GM12874 (cell line): ENCODE measurements at regions not wholly inside any gene's neighbourhood (a gene's known extent, or its start where the extent isn't known, plus 50 kb on each side); places are given as distances from the start of the nearest gene placed in this dataset.

Experiments used
- TF ChIP-seq, protein P1 (sequence below): IDR thresholded peaks from 2 replicates; pipeline ENCODE4 v1.5.1; 2011; ENCODE audit warnings: low read depth, mild to moderate bottlenecking, control low read depth, low read length, moderate library complexity; ENCODE audit not compliant: insufficient read depth

DNA sequence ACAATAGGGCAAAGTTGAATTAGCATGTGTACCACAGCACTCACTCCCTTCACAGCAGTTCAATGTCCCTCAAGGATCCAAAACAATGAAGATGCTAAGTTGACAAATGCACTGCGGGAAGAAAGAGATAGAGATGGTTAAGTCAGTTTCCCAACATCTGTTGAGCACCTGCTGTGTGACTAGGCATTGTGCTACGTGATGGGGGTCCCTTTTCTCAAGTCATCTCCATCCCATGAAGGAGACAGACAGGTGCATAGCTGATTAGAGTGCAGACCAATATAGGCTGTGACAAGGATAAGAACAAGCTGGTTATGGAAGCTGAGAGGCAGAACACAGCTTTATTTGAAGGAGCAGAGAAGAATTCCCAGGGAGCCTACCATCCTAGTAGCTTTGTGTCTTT is 114.2 kb downstream of the HAPSTR1 start:
- TF ChIP-seq, protein P1, sequence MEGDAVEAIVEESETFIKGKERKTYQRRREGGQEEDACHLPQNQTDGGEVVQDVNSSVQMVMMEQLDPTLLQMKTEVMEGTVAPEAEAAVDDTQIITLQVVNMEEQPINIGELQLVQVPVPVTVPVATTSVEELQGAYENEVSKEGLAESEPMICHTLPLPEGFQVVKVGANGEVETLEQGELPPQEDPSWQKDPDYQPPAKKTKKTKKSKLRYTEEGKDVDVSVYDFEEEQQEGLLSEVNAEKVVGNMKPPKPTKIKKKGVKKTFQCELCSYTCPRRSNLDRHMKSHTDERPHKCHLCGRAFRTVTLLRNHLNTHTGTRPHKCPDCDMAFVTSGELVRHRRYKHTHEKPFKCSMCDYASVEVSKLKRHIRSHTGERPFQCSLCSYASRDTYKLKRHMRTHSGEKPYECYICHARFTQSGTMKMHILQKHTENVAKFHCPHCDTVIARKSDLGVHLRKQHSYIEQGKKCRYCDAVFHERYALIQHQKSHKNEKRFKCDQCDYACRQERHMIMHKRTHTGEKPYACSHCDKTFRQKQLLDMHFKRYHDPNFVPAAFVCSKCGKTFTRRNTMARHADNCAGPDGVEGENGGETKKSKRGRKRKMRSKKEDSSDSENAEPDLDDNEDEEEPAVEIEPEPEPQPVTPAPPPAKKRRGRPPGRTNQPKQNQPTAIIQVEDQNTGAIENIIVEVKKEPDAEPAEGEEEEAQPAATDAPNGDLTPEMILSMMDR: no peak

DNA sequence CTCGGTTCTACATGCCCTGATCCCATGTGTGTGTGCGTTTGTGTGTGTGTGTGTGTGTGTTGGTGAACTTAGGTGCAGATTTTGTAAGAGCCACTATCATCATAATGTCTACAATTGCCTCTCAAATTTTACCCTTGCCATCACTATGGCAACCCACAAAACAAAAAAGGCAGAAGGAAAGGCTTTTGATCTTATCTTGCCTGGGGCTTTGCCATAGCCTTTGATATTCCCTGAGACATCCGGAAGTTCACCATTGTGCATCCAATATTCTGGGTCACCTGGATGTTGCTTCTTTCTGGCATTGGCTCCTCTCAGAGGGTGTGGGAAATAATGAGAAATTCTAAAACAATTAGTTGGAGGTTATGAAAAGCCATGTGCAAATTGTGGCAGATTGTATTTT is 114.7 kb downstream of the HAPSTR1 start:
- TF ChIP-seq, protein P1: no peak

DNA sequence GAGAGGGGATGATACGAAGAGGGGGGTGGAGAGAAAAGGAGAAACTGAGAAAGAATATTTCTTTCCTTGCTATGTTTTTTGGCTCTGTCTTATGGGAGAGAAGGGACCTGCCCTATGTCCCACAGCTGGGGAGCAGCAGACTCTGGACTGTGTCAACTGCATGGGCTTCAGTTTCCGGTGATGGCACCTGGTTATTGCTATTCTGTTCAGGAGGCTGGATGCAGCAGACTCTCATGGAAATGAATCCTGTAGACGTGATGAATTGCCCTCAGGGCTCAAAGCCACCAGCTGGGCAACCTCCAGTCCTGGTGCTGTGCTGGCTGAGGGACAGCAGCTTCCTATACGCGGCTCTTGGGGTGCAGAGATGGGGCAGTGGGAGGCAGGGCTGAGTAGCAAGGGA is 121.2 kb downstream of the HAPSTR1 start:
- TF ChIP-seq, protein P1: no peak

DNA sequence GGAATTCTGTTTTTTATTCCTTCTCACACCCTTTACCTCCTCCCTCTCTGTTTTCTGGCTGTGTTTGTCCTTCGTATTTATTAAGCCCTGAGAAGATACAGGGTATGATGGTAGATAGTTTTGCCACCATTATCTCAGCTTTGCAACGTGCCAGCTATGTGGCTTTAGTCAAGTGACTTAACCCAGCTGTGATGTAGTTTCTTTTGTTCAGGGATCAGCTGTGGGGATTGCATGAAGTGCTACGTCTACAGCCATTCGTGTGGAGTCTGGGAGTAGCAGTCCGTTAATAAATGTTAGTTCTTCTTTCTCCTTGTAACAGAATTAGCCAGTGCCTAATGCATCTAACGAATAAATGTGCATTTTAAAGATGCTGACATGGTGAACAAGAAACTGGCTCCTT is 128.4 kb downstream of the HAPSTR1 start:
- TF ChIP-seq, protein P1: no peak

DNA sequence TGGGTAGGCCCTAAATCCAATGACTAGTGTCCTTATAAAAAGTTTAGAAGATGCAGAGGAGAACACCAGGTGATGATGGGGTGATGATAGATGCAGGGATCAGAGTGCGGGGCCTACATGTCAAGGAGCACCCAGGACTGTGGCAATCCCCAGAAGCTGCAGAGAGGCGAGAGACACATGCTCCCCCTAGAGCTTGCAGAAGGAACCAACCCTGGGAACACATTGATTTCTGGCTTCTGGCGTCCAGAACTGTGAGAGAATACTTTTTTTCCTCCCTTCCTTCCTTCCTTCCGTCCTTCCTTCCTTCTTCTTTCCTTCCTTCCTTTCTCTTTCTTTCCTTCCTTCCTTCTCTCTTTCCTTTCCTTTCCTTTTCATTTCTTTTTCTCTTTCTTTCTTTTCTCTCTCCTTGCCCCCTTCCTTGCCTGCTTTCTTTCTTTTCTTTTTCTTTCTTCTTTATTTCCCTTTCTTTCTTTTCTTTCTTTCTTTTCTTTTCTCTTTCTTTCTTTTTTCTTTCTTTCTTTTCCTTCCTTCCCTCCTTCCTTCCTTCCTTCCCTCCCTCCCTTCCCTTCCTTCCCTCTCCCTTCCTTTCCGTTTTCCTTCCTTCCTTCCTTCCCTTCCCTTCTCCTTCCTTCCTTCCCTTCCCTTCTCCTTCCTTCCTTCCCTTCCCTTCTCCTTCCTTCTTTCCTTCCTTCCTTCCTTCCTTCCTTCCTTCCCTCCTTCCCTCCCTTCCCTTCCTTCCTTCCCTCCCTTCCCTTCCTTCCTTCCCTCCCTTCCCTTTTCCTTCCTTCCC is 134.3 kb downstream of the HAPSTR1 start:
- TF ChIP-seq, protein P1: peak; percentile 62

DNA sequence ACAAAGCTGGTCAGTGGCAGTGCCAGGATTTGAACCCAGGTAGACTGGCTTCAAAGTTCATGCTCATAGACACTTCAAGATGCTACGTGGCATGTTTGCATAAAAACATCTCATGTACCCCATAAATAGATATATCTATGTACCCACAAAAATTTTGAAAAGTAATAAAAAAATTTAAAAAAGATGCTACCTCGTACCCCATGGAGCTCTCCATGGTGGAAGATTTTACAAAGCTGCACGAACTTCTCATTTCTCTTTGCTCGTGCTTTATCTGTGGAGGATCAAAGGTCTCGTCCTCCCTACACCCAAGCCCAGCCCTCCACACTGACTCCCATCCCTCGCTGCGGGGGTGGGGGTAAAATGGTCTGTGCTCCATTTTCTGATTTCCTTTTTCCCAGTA is 135.5 kb downstream of the HAPSTR1 start:
- TF ChIP-seq, protein P1: no peak

DNA sequence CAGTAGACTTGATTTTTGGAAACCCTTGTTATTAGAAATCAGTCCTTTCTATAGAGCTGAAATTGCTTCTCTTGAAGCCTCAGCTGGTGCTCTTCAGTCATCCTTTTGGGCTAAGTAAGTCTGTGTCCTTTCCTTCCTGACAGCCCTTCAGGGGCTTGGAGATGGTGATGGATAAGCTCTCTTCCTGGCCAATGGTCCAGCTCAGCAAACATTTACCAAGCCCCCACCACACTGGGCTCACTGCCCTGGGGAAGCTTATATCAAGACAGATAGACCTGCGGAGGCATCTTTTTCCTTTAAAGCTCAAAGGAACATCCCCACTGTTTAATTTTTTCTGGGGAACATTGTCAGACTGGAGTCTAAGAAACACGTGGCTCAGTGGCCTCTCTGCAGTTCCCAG is 139.6 kb downstream of the HAPSTR1 start:
- TF ChIP-seq, protein P1: no peak
